GM23248 (cell line): ENCODE measurements at regions not wholly inside any gene's neighbourhood (a gene's known extent, or its start where the extent isn't known, plus 50 kb on each side); places are given as distances from the start of the nearest gene placed in this dataset.

Experiments
- EZH2 ChIP-seq: fragments of 200-600 bp; sonication (generic); IDR thresholded peaks from 2 replicates; pipeline ENCODE4 v1.6.1; 2018; ENCODE audit warnings: antibody characterized with exemption, mild to moderate bottlenecking; ENCODE audit not compliant: insufficient read depth, poor library complexity, severe bottlenecking
- EZH2phosphoT487 ChIP-seq: fragments of 200-600 bp; sonication (generic); IDR thresholded peaks from 2 replicates; pipeline ENCODE4 v1.6.1; 2018; ENCODE audit warnings: antibody characterized with exemption, moderate library complexity, mild to moderate bottlenecking, low read depth; ENCODE audit not compliant: insufficient read depth

GRCh38 chr1:181948372-181948771 is 113.1 kb downstream of the ZNF648 start:
- no peak for TF ChIP-seq EZH2
- no peak for TF ChIP-seq EZH2phosphoT487
